Frontal cortex (tissue), 3 donors: ENCODE measurements at regions not wholly inside any gene's neighbourhood (a gene's known extent, or its start where the extent isn't known, plus 50 kb on each side); places are given as distances from the start of the nearest gene placed in this dataset.
"Not testable (repeated sequence)": the region's sequence is repeated elsewhere in the genome, so short reads cannot be mapped to it uniquely, and the experiment has no call there.

Experiments used
- DNase-seq, 2 donors: peaks; one replicate each; pipeline ENCODE4 v3.0.0; 2012; ENCODE audit warnings: low spot score in 2 of 2
- FAIRE-seq: peaks from 2 replicates; lab custom pipeline; 2012; peaks lifted over from hg19 to GRCh38; lab: Jason Lieb, UNC
- donor health status: control.
- donor health status: control.
- donor health status: control.

DNA sequence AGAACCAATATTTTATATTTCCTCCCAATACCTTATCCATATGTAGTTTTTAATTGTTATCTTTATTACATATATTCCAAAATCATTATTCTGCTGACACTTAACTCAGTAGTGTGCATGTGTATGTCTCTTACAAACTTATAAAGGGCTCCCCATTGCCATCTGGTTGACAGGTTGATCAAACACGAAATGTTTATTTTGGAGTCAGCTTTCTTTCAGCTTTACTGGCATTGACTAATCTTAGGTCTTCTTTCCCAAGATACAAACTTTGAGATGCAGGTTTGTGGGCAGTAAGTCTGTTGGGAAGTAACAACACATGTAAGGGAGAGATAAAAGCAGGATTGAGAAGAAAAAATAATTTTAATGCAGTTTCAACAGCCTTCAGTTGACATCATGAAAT lies 716.0 kb upstream of the CHD1 start:
- DNase-seq (no peak), FAIRE-seq (no peak)

DNA sequence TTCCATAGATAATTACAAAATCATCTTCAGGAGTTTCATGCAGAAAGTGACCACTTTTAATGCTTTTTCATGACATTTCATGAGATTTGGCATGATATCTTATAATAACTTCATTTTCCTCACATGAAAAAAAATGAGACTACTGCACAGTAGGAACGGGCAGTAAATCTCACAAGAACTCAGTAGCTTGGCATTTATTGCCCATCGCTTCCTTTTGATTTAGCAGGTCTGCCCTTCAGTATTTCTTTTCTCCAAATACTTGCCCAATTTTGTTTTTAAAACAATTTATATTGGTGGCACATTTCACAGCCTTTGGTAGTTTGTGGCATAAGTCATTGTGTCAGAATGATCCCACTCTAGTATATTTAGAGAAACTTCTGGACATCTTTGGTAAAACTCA lies 711.8 kb upstream of the CHD1 start:
- DNase-seq = no peak
- FAIRE-seq = no peak

DNA sequence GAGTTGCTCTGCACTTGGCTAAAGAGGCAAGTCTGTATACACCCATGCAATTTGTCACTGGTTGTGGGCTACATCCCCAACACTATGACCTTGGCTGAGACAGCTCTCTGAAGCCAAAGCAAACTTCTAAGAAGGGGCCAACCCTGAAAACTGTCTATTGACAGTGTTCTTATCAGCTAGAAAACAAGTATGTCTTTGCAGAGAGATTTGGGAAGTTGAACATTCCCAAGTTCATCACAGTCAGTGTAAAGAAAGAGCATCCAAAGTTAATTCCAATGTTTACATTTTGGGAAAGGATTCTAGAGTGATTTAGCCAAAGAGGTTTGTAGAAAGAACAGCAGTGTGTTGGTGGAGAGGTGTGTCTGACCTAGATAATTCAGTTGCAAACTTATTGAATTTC lies 711.1 kb upstream of the CHD1 start:
- FAIRE-seq = no peak

DNA sequence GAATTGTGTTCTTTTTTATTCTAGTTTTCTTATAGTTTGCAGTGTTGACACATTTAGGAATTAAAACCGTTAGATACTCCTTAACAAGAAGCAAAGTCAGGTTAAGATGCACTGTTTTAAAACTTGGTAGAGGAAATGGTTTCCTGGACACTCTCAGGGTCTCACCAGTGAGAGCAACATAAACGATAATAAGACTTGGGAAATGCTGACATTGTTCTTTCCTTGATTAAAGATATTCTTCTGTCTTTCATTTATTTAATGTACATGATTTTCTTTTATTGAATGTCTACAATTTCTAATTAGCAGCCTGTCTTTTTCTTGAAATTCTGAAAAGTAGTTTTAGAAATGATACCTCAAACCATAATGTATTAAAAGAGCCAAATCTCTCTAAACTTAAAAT lies 707.9 kb upstream of the CHD1 start:
- FAIRE-seq (no peak), DNase-seq (no peak)

More for the DNA sequence above, 711.1 kb upstream of the CHD1 start:
- no peak for DNase-seq

DNA sequence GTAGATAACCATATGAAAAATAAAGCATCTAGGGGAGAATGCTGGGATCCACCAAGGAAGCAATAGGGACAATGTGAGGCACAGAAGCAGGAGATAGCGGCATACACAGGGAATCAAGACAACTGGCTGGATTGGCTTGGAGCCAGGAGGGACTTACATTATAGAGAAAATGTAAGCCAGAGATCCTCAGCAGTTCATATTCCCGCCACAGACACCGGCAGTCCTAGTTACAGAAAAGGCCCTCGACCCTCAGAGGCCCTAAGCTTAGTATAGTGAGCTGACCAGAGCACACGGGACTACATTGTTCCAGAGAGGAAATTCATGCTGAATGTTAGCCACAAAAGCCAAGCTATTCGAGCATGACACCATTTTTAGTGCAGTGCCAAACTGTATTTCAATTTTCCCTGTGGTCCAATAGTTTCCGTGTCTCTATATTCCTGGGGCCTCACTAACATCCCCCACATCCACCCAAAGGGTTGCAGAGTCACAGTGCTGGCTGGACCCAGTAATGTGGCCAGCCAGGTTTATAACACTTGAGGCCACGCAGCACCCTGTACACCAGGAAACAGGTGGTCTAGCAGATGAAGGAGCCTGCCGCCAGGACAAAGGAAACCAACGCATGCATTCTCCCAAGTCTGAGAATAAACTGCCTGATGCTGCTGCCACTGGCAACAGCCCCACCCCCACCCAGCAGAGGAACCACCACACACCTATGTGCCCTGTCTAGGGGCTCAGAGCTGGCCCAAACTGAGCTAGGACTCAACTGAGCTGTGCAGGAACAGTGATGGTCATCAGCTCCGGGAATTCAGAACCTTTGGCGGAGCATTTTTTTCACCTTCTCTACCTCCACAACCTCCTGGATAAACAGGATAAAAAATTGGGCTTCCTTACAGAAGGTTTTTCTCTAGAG lies 693.2 kb upstream of the CHD1 start:
- DNase-seq = no peak
- no peak for FAIRE-seq

DNA sequence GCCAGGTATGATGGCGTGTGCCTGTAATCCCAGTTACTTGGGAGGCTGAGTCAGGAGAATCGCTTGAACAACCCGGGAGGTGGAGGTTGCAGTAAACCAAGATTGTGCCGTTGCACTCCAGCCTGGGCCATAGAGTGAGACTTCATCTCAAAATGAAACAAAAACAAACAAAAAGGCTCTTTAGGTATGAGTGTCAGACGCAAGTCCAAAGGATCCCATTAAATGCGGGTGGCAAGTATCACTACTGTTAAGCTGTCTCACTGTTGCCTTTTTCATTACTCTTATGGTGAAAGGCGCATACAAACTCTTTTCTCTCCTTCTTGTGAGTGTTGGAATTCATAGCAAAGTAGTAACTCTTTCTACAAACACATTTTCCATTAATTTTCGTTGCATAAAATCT lies 688.5 kb upstream of the CHD1 start:
- no peak for DNase-seq
- no peak for FAIRE-seq

DNA sequence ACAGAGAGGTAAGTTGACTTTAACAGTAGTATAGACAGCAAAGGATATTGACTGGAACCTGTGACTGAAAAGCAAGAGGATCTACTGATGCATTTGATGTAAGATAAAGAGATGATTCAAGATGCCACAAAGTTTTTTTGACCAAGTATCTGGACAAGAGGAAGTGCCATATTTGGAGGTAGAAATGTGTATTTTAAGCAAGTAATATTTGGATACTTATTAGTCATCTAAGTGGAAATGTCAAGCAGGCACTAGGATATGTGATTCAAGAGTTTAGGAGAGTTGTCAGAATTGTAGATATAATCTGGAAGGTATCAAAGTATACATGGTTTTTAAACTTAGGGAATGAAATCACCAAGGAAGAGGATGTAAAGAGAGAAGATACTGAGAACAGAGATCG lies 686.1 kb upstream of the CHD1 start:
- FAIRE-seq (no peak), DNase-seq (no peak)

DNA sequence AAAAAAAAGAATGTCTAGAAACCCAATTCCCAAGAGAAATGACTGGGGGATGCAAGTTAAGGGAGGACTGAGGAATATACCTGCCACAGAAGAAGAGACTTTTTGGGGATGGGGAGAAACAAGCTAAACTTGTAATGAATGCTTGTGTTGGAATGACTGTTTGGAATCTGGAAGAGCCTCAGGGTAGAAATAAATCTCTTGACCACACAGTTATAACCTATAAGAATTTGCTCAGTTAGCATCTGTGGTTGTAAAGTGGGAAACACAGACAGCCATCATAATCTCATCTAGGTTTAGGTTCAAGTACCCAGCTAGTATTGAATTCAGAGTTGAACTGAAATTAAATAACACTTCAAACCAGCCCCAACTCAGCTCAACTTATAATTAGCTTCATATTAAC lies 678.3 kb upstream of the CHD1 start:
- FAIRE-seq (no peak), DNase-seq (no peak)

DNA sequence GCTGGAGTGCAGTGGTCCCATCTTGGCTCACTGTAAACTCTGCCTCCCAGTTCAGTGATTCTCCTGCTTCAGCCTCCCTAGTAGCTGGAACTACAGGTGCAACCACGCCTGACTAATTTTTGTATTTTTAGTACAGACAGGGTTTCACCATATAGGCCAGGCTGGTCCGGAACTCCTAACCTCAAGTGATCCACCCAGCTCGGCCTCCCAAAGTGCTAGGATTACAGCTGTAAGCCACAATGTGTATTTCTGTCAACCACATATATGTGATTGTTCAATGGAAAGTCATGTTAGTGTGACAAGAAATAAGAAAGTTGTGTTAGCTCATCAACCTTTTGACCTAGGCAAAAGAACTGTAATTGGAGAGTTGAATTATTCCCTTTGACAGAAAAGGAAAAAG lies 677.1 kb upstream of the CHD1 start:
- FAIRE-seq (no peak), DNase-seq (no peak)

DNA sequence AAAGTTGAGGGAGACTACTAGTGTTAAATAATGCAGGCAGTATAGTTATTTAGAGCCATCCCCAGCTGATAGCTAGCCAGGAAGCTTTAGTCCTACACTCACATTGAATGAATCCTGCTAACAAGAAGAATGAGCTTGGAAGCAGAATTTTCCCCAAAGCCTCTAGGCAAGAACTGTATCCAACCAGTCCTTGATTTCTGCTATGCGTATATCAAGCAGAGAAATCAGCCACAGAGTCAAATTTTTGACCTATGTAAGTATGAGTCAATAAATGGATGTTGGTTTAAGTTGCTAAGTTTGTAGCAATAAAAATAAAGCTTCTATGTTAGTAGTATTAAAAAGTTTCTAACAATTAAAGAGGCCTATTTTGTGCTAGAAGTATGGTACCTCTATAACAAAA lies 672.1 kb upstream of the CHD1 start:
- no peak for FAIRE-seq
- no peak for DNase-seq

DNA sequence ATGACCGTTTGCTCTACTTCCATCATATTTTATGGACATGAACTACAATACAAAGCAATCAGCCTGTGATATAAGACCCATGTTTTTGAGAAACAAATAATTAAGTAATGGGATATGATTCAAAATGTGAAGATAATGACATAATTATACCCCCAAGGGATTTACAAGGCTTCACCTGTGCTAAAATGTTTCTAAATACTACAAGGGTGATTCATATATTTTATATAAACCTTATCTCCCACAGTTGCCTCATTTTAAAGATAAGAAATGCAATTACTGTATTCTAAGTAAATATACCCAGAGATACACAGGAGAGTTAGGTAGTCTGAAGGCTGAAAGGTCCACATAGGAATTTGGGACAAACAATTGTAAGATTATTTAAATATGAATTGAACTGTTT lies 662.0 kb upstream of the CHD1 start:
- no peak for FAIRE-seq

DNA sequence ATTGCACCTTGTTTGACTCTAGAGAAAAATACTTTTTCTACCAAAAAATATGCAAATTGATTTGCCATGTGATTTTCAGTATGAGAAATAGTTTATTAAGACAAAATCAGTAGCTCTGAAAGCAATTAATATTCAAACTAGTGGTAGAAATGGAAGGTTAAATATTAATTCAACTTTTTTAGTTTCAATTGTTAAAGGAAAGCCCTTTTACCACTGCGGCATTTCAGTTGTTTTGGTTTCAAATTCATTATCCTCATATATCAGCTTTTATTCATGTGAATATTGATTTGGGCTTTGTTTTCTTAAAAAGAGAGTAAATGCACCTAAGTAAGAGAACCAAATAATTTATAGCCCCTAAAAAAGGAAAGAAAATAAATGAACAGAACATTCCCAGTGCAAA lies 660.6 kb upstream of the CHD1 start:
- DNase-seq = no peak
- no peak for FAIRE-seq

More for the DNA sequence above, 662.0 kb upstream of the CHD1 start:
- DNase-seq = no peak

DNA sequence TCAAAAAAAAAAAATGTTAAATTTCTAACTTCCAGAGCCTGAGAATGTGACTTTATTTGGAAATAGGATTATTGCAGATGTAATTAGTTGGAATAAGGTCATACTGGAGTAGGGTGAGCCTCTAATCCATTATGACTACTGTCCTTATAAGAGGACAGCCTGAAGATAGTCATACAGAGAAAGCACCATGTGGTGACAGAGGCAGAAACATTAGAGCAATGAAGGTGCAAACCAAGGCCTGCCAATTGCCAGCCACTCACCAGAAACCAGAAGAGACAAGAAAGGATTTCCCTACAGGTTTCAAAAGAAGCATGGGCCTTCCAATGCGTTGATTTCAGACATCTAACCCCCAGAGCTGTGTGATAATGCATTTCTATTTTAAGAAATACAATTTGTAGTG lies 659.2 kb upstream of the CHD1 start:
- no peak for DNase-seq
- FAIRE-seq = no peak

DNA sequence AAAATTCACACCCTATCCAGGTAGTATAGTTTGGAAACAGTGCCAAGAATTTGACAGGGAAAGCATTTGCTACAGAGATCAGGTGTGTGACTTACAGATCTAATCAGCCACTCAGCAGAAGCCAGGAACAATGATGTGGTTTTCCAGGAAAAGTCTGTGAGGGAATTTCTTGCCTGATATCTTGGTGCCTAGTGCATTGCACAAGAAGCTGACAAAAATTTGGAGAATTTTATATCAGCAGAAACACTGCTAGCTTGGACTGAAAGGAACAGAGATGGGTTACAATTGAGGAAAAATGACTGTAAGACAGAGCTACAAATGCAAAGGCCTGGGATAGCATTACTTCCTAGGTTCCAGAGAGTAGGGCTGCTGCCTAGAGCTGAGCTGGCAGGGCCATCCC lies 658.1 kb upstream of the CHD1 start:
- FAIRE-seq (no peak), DNase-seq (no peak)

DNA sequence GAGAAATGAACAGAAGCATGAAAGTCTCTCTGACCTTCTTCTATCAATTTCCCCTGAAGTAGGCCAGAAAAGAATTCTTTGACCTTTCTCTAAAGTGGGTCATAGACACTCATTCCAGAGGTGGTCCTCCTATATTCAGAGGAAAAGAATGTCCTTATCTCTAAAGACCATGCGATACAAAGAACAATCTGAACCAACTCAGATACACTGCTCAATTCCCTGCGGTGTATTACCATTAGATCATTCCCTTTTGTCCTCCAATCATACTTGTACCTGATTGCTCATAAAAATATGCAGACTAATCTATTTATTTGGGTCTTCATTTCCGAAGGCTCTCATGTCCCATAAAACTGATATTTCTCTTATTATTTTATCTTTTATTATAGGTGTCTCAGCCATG lies 652.4 kb upstream of the CHD1 start:
- DNase-seq, FAIRE-seq: not testable (repeated sequence)

DNA sequence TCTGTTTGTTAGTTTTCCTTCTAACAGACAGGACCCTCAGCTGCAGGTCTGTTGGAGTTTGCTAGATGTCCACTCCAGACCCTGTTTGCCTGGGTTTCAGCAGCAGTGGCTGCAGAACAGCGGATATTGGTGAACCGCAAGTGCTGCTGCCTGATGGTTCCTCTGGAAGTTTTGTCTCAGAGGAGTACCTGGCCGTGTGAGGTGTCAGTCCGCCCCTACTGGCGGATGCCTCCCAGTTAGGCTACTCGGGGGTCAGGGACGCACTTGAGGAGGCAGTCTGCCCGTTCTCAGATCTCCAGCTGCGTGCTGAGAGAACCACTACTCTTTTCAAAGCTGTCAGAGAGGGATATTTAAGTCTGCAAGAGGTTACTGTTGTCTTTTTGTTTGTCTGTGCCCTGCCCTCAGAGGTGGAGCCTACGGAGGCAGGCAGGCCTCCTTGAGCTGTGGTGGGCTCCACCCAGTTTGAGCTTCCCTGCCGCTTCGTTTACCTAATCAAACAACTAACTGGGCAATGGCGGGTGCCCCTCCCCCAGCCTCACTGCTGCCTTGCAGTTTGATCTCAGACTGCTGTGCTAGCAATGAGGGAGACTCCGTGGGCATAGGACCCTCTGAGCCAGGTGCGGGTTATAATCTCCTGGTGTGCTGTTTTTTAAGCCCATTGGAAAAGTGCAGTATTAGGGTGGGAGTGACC lies 634.3 kb upstream of the CHD1 start:
- not testable (repeated sequence) for DNase-seq, FAIRE-seq

DNA sequence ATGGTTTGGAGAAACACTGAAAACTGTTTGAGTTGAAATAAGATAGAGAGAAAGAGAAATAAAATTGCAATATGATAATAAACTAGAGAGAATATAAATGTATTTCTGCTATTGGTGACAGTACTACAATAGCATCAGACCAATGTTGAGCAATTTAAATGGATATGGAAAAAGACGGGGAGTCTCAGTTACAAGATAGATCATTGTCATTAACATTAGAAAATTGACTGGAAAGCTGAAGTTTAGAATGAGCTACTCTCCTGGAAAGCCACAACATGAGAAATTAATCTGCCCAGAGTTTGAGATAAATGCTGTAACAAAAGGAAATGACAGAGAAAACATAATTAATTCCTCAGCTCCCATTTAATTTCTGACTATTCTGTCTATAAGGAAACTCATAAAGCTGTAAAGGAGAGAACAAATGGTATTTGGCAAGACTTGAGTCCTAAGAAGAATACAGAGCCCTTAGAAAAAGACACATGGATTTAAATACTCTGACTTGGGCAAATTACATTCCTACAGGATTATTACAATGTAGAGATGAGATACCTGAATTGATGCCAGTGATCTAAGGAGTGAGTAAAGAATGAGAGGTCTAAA lies 624.5 kb upstream of the CHD1 start:
- DNase-seq = no peak
- no peak for FAIRE-seq

DNA sequence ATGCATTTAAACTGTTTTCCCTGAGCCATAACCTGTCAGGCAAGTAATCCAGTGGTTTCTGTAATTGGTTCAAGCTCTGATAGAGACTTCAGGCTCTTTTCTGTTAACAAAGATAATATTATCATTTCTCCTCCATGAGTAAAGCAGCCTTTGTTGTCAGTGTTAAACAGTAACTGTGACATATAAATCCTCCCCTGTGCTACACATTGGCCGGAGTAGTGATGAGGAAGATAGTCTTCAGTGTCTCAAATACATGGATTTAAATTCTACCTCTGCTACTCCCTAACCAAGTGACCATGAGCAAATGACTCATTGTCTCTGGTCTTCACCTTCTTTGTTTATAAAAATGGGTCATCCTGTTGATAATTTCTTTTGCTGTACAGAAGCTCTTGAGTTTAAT lies 615.5 kb upstream of the CHD1 start:
- no peak for FAIRE-seq
- DNase-seq = no peak

DNA sequence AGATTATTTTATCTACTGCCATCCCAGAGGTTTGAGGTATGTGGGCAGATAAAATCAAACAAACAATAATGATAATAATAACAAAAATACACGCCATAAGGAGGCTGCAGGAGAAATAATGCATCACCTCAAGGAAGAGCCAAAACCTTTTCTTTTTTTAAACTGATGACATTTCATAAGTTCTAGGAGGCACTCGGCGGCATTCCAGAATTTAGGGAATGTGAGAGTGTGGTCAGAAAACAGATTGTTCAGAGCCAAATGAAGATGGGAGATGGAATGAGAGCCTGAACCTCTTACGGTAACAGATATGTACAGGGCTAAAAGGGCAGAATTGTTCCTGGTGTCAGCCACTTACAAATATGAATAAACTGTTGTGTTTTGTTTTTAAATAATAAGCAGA lies 615.0 kb upstream of the CHD1 start:
- DNase-seq = no peak
- no peak for FAIRE-seq

DNA sequence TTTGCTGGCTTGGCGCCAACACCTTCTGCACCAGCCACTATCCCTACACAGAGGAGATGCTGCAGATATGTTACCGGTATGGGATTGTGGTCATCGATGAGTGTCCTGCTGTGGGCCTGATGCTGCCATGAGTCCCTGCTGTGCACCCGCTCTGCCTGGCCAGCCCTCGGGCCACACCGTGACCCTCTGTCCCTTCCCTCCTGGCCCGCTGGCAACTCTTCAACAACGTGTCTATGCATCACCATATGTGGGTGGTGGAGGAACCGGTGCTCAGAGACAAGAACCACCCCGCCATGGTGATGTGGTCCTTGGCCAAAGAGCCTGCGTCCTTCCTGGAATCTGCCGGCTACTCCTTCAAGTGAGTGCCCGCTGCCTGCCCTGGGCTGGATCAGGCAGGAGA lies 605.4 kb upstream of the CHD1 start:
- DNase-seq, FAIRE-seq: not testable (repeated sequence)

DNA sequence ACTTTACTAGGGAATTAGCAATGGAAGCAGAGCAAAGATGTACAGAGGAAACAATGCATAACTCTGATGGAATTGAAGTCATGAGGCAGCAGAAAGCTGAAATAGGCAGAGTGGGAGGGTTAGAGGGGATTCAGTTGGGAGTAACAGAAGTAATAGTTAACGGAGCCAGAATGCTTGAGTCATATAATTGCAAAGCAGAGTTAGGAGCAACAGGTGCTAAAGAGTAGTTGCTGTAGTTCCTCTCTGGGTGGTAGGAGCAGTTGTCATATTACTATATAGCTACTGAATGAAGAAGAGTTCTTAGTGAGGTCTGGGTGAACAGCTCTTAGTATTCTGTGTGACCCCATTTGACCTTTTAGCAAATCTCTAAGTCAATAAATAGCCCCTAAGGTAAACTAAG lies 592.9 kb upstream of the CHD1 start:
- not testable (repeated sequence) for FAIRE-seq, DNase-seq
